Activated CD4-positive, alpha-beta T cell treated with anti-CD3 and anti-CD28 coated beads, Interleukin-2, Interleukin-4, amounts not matched to agents 100 ng/mL and 50 ng/mL, durations not matched to agents 16 hours and 8 hours (primary cell): ENCODE measurements at regions not wholly inside any gene's neighbourhood (a gene's known extent, or its start where the extent isn't known, plus 50 kb on each side); places are given as distances from the start of the nearest gene placed in this dataset.

Source experiments
- DNase-seq: peaks from one replicate; pipeline ENCODE4 v3.0.0-alpha.2; 2020; ENCODE audit warnings: low spot score

GRCh38 chr3:64837986-64838735 is 150.4 kb upstream of the ADAMTS9 start:
- DNase-seq = no peak

- DNase-seq = no peak
These were observed 149.4 kb upstream of the ADAMTS9 start for GRCh38 chr3:64837126-64837738.

GRCh38 chr3:64836097-64836496 is 148.3 kb upstream of the ADAMTS9 start:
- no peak for DNase-seq

GRCh38 chr3:64832098-64832497 is 144.3 kb upstream of the ADAMTS9 start:
- no peak for DNase-seq

GRCh38 chr3:64830681-64831080 is 142.9 kb upstream of the ADAMTS9 start:
- DNase-seq = no peak

- DNase-seq = no peak
These were observed 141.5 kb upstream of the ADAMTS9 start for GRCh38 chr3:64829331-64829730.

GRCh38 chr3:64828276-64828675 is 140.5 kb upstream of the ADAMTS9 start:
- no peak for DNase-seq

- no peak for DNase-seq
These were observed 139.6 kb upstream of the ADAMTS9 start for GRCh38 chr3:64827431-64827830.

GRCh38 chr3:64827019-64827418 is 139.2 kb upstream of the ADAMTS9 start:
- no peak for DNase-seq

- DNase-seq = no peak
These were observed 137.8 kb upstream of the ADAMTS9 start for GRCh38 chr3:64825404-64826120.

GRCh38 chr3:64824394-64824909 is 136.7 kb upstream of the ADAMTS9 start:
- peak; percentile 2 for DNase-seq

GRCh38 chr3:64818196-64818595 is 130.4 kb upstream of the ADAMTS9 start:
- DNase-seq = no peak

GRCh38 chr3:64816355-64816754 is 128.6 kb upstream of the ADAMTS9 start:
- DNase-seq = no peak

GRCh38 chr3:64815789-64816188 is 128.0 kb upstream of the ADAMTS9 start:
- no peak for DNase-seq

- no peak for DNase-seq
These were observed 127.4 kb upstream of the ADAMTS9 start for GRCh38 chr3:64815195-64815631.

GRCh38 chr3:64814351-64814750 is 126.6 kb upstream of the ADAMTS9 start:
- no peak for DNase-seq

GRCh38 chr3:64813326-64813725 is 125.5 kb upstream of the ADAMTS9 start:
- DNase-seq = no peak

GRCh38 chr3:64809086-64809485 is 121.3 kb upstream of the ADAMTS9 start:
- DNase-seq = no peak

- DNase-seq = no peak
These were observed 120.3 kb upstream of the ADAMTS9 start for GRCh38 chr3:64808061-64808460.

GRCh38 chr3:64806668-64807605 is 119.1 kb upstream of the ADAMTS9 start:
- DNase-seq = no peak

- no peak for DNase-seq
These were observed 118.2 kb upstream of the ADAMTS9 start for GRCh38 chr3:64805978-64806377.

GRCh38 chr3:64805248-64805647 is 117.4 kb upstream of the ADAMTS9 start:
- DNase-seq = no peak
